H1 (cell line): ENCODE measurements at regions not wholly inside any gene's neighbourhood (a gene's known extent, or its start where the extent isn't known, plus 50 kb on each side); places are given as distances from the start of the nearest gene placed in this dataset.

ENCODE experiments used
- CTCF ChIA-PET: fragments of 300-600 bp; sonication (Branson Sonifier 250); formaldehyde crosslinking; loops from one replicate; lab custom pipeline; 2021; ENCODE audit not compliant: partially characterized antibody; lab: Charles Lee
- POLR2A ChIA-PET: fragments of 300-600 bp; sonication (Branson Sonifier 250); formaldehyde crosslinking; loops from one replicate; lab custom pipeline; 2021; ENCODE audit warnings: inconsistent platforms; ENCODE audit not compliant: partially characterized antibody; lab: Charles Lee
- DNase-seq, 2 experiments: peaks; one replicate each; pipeline versions ENCODE4 v3.0.0 to v3.0.0-alpha.2; 2010 to 2022; ENCODE audit warnings: low spot score in 2 of 2, low read depth in 1 of 2, mixed read lengths in 1 of 2
- FAIRE-seq: peaks from 2 replicates; lab custom pipeline; 2011; peaks lifted over from hg19 to GRCh38; lab: Jason Lieb, UNC
- H2AFZ ChIP-seq: 2 replicates; pipeline ENCODE4 v1.8.1; 2012; ENCODE audit warnings: low read length, inconsistent platforms
- H2AK5ac ChIP-seq: 2 replicates; pipeline ENCODE4 v1.6.1; 2013; ENCODE audit warnings: low read depth, low read length
- H2BK120ac ChIP-seq: replicated peaks from 2 replicates; pipeline ENCODE3; 2013; ENCODE audit warnings: low read depth, low read length, inconsistent platforms
- H2BK12ac ChIP-seq: 2 replicates; pipeline ENCODE4 v1.6.1; 2013; ENCODE audit warnings: low read depth, low read length
- H2BK15ac ChIP-seq: 2 replicates; pipeline ENCODE4 v1.6.1; 2013; ENCODE audit warnings: low read length
- H2BK20ac ChIP-seq: 2 replicates; pipeline ENCODE4 v1.6.1; 2013; ENCODE audit warnings: low read length
- H2BK5ac ChIP-seq: 2 replicates; pipeline ENCODE4 v1.6.1; 2013; ENCODE audit warnings: low read depth, low read length
- H3K14ac ChIP-seq: 2 replicates; pipeline ENCODE4 v1.6.1; 2013; ENCODE audit warnings: inconsistent platforms; ENCODE audit not compliant: insufficient read length
- H3K18ac ChIP-seq: 2 replicates; pipeline ENCODE4 v1.6.1; 2013; ENCODE audit warnings: low read length; ENCODE audit errors: extremely low read depth
- H3K23ac ChIP-seq: 2 replicates; pipeline ENCODE4 v1.6.1; 2013; ENCODE audit warnings: inconsistent platforms; ENCODE audit not compliant: insufficient read length
- H3K23me2 ChIP-seq: 2 replicates; pipeline ENCODE4 v1.6.1; 2013; ENCODE audit warnings: low read depth, low read length
- H3K27ac ChIP-seq: 2 replicates; pipeline ENCODE4 v1.6.1; 2011; ENCODE audit warnings: low read depth, low read length, inconsistent platforms
- H3K27me3 ChIP-seq, 4 experiments: replicated peaks in 1 of 4; 1 replicate in 1 of 4; 2 replicates in 3 of 4; pipeline versions ENCODE4 v1.6.1 to v1.8.1; 2011 to 2013; ENCODE audit warnings: low read length in 3 of 4, mild to moderate bottlenecking in 3 of 4, inconsistent platforms in 2 of 4, mixed read lengths in 2 of 4, moderate library complexity in 1 of 4; ENCODE audit not compliant: control insufficient read depth in 3 of 4, insufficient read depth in 3 of 4; ENCODE audit errors: extremely low read depth in 1 of 4
- H3K36me3 ChIP-seq, 4 experiments: 2 replicates each; pipeline versions ENCODE4 v1.6.1 to v1.8.1; 2011 to 2013; ENCODE audit warnings: mild to moderate bottlenecking in 4 of 4, low read length in 3 of 4, moderate library complexity in 2 of 4, control low read depth in 1 of 4, inconsistent platforms in 1 of 4; ENCODE audit not compliant: insufficient read depth in 4 of 4, control insufficient read depth in 2 of 4
- H3K4ac ChIP-seq: replicated peaks from 2 replicates; pipeline ENCODE3; 2013; ENCODE audit warnings: low read length, low read depth, mixed read lengths, inconsistent platforms; ENCODE audit not compliant: insufficient read length
- H3K4me1 ChIP-seq, 4 experiments: replicated peaks in 1 of 4; 1 replicate in 1 of 4; 2 replicates in 3 of 4; pipeline versions ENCODE4 v1.6.1 to v1.8.1; 2011 to 2013; ENCODE audit warnings: low read length in 3 of 4, inconsistent platforms in 2 of 4, mixed read lengths in 1 of 4; ENCODE audit not compliant: insufficient read depth in 4 of 4, control insufficient read depth in 3 of 4
- H3K4me2 ChIP-seq, 2 experiments: 2 replicates each; pipeline versions ENCODE4 v1.6.1 to v1.8.1; 2011 to 2013; ENCODE audit warnings: low read depth in 2 of 2, low read length in 2 of 2, control low read depth in 1 of 2, inconsistent platforms in 1 of 2, mild to moderate bottlenecking in 1 of 2; ENCODE audit not compliant: insufficient read depth in 1 of 2
- H3K4me3 ChIP-seq, 4 experiments: fragments of 200-600, 300-600 bp in 1 of 4; sonication (generic), shearing (Covaris generic), sonication (Bioruptor Twin) in 1 of 4; 2 replicates each; pipeline versions ENCODE4 v1.5.1 to v1.8.1; 2011 to 2016; ENCODE audit warnings: low read length in 4 of 4, low read depth in 3 of 4, control low read depth in 2 of 4, inconsistent platforms in 2 of 4, mild to moderate bottlenecking in 2 of 4, mixed read lengths in 1 of 4, moderate library complexity in 1 of 4; ENCODE audit not compliant: insufficient read depth in 2 of 4; ENCODE audit errors: extremely low read depth in 1 of 4
- H3K56ac ChIP-seq: replicated peaks from 2 replicates; pipeline ENCODE3; 2013; ENCODE audit warnings: low read depth, mild to moderate bottlenecking, mixed read lengths, low read length, inconsistent platforms; ENCODE audit not compliant: insufficient read length
- H3K79me1 ChIP-seq: 2 replicates; pipeline ENCODE4 v1.6.1; 2013; ENCODE audit warnings: low read depth, low read length, control low read depth
- H3K79me2 ChIP-seq, 2 experiments: 2 replicates each; pipeline versions ENCODE4 v1.6.1 to v1.8.1; 2012 to 2013; ENCODE audit warnings: low read length in 2 of 2, mild to moderate bottlenecking in 2 of 2, inconsistent platforms in 1 of 2; ENCODE audit not compliant: insufficient read depth in 2 of 2, control insufficient read depth in 1 of 2
- H3K9ac ChIP-seq, 4 experiments: replicated peaks in 1 of 4; 1 replicate in 1 of 4; 2 replicates in 3 of 4; pipeline versions ENCODE4 v1.6.1 to v1.8.1; 2011 to 2013; ENCODE audit warnings: low read depth in 3 of 4, low read length in 3 of 4, control low read depth in 2 of 4, mild to moderate bottlenecking in 2 of 4, moderate library complexity in 2 of 4, inconsistent platforms in 1 of 4; ENCODE audit errors: extremely low read depth in 1 of 4
- H3K9me3 ChIP-seq, 2 experiments: 2 replicates each; pipeline versions ENCODE4 v1.6.1 to v1.8.1; 2012 to 2013; ENCODE audit warnings: mild to moderate bottlenecking in 2 of 2, moderate library complexity in 2 of 2, control low read depth in 1 of 2, inconsistent platforms in 1 of 2, low read depth in 1 of 2, low read length in 1 of 2, mixed read lengths in 1 of 2; ENCODE audit not compliant: insufficient read depth in 2 of 2
- H4K20me1 ChIP-seq, 2 experiments: replicated peaks in 1 of 2; 2 replicates each; pipeline versions ENCODE3 to v1.8.1; 2011 to 2013; ENCODE audit warnings: inconsistent platforms in 2 of 2, low read length in 2 of 2, mild to moderate bottlenecking in 1 of 2; ENCODE audit not compliant: insufficient read depth in 2 of 2, control insufficient read depth in 1 of 2
- H4K5ac ChIP-seq: 2 replicates; pipeline ENCODE4 v1.6.1; 2013; ENCODE audit warnings: low read length, low read depth, mixed read lengths, inconsistent platforms; ENCODE audit not compliant: insufficient read length
- H4K8ac ChIP-seq: 2 replicates; pipeline ENCODE4 v1.8.0; 2013; ENCODE audit warnings: mild to moderate bottlenecking, moderate library complexity, low read length, inconsistent platforms; ENCODE audit not compliant: insufficient read depth; ENCODE audit errors: extremely low read depth
- H4K91ac ChIP-seq: replicated peaks from 2 replicates; pipeline ENCODE3; 2013; ENCODE audit warnings: low read length, mixed read lengths, inconsistent platforms; ENCODE audit not compliant: insufficient read length
- CEBPB ChIP-seq: IDR thresholded peaks from 2 replicates; pipeline ENCODE4 v1.6.1; 2012; ENCODE audit warnings: low read depth, low read length
- RNF2 ChIP-seq: fragments of 200-900, 300-1000 bp; sonication (generic); IDR thresholded peaks from 2 replicates; pipeline ENCODE4 v1.7.1; 2016; ENCODE audit warnings: borderline replicate concordance, low read depth, mild to moderate bottlenecking, antibody characterized with exemption, low read length; ENCODE audit not compliant: poor library complexity, severe bottlenecking; ENCODE audit errors: missing control alignments
- SIN3A ChIP-seq, 2 experiments: IDR thresholded peaks in 1 of 2; conservative IDR thresholded peaks in 1 of 2; 2 replicates each; pipeline ENCODE4 v1.6.1; 2011 to 2012; ENCODE audit warnings: low read length in 2 of 2, improper control_type of control experiment in 1 of 2, low read depth in 1 of 2, mild to moderate bottlenecking in 1 of 2
- WGBS, 2 experiments: shearing (Covaris generic) in 1 of 2; methylation state at CpG; one replicate each; pipeline versions ENCODE4 v1.1.6 to v1.1.7; 2013 to 2015; ENCODE audit warnings: low lambda C conversion rate in 2 of 2, mixed read lengths in 2 of 2, inconsistent platforms in 1 of 2, low coverage in 1 of 2, missing lambda C conversion rate in 1 of 2; ENCODE audit not compliant: insufficient replicate concordance in 2 of 2, insufficient coverage in 1 of 2, insufficient read length in 1 of 2; ENCODE audit errors: extremely low coverage in 1 of 2, missing lambda C conversion rate in 1 of 2; 5-methylcytosine and 5-hydroxymethylcytosine counted together

DNA sequence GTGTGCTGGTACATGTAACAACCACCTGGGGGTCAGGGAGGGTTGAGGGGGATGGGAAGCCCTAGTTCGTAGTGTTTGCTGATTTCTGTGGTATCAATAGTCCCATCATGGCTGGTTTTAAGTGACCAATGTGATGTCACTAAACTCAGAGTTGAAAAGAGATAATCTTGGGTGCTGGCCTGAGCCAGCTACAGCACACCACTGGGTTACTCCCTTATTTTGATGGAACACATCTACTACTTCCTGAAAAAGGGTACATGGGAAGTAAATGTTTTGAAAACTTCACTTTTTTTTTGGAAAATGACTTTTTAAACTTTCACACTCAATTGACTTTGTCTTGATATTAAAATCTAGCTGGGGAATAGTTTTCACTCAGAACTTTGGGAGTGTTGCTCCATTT is 87.0 kb upstream of the CXCR4 start:
- Histone ChIP-seq H2BK12ac (no peak overlapping the region), H4K91ac (no peak overlapping the region), H3K4me3 (no peak overlapping the region), H3K18ac (no peak overlapping the region), H3K36me3 (no peaks in the 10 kb centered on the region), H2BK120ac (no peak overlapping the region), H3K23ac (no peak overlapping the region), H2BK5ac (no peak overlapping the region), H3K79me2 (no peaks in the 10 kb centered on the region), H2AFZ (no peak overlapping the region), H2AK5ac (no peak overlapping the region), H3K14ac (no peak overlapping the region), H2BK20ac (no peak overlapping the region), H3K4me1 (no peaks in the 10 kb centered on the region), H3K27ac (no peak overlapping the region), H4K5ac (no peak overlapping the region), H4K8ac (no peak overlapping the region), H3K9ac (no peak overlapping the region), H3K4ac (no peak overlapping the region), H4K20me1 (no peaks in the 10 kb centered on the region), H3K4me2 (no peak overlapping the region), H2BK15ac (no peak overlapping the region), H3K27me3 (no peaks in the 10 kb centered on the region), H3K23me2 (no peaks in the 10 kb centered on the region), H3K56ac (no peak overlapping the region), H3K79me1 (no peaks in the 10 kb centered on the region), H3K9me3 (0 out of 4 replicates have a peak, but pooled peaks cover 0 to 4% of the 10 kb centered on the region in 2 experiments)
- WGBS, 2 experiments, result 88% methylated on average over 1 of the region's 1 CpG; no CpG with 5 or more reads in 1 of the 2 experiments
- CTCF ChIA-PET, result no interaction called here
- TF ChIP-seq CEBPB (no peak), SIN3A (conservative IDR thresholded peaks at IDR 0.05 in 1 of 2, IDR thresholded peaks at IDR 0.05 in 1 of 2; ENCODE audit: low read depth in 1 of 2, low read length in 2 of 2) (no peak), RNF2 (no peak)
- POLR2A ChIA-PET, result no interaction called here
- no peak for DNase-seq
- no peak for FAIRE-seq
